Tibial nerve (tissue), 3 donors: ENCODE measurements at regions not wholly inside any gene's neighbourhood (a gene's known extent, or its start where the extent isn't known, plus 50 kb on each side); places are given as distances from the start of the nearest gene placed in this dataset.

Source experiments
- POLR2A ChIP-seq, 2 donors: fragments of 450-650 bp; IDR thresholded peaks; one replicate each; pipeline ENCODE4 v1.6.1; 2017; ENCODE audit warnings: antibody characterized with exemption in 2 of 2, mild to moderate bottlenecking in 2 of 2, moderate library complexity in 2 of 2
- TF ChIP-seq, protein P1 (sequence below), 5 experiments: fragments of 200-600 bp in 3 of 5; fragments of 450-650 bp in 2 of 5; sonication (generic) in 3 of 5; IDR thresholded peaks; one replicate each; pipeline ENCODE4 v1.5.1; 2016 to 2019; ENCODE audit warnings: antibody characterized with exemption in 5 of 5, mild to moderate bottlenecking in 3 of 5, moderate library complexity in 2 of 5

DNA sequence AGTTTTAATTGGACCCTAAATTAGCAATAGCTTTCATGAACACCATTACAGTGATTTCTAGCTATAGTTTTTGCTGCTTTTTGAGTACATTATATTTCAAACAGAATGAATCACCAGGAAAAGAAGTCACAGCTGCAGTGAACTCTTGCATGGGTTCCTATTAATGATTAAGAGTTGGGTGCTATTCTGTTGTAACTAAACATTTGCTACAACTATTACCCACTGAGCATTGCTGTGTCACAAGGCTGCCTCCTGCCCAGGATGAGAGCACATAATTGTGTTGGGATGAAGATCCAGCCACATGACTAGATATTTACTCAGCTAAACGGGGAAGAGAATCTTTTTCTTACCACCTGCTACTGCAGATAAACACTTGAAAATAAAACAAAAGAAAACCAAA, 152.7 kb downstream of the GXYLT1 start:
- TF ChIP-seq, protein P1, sequence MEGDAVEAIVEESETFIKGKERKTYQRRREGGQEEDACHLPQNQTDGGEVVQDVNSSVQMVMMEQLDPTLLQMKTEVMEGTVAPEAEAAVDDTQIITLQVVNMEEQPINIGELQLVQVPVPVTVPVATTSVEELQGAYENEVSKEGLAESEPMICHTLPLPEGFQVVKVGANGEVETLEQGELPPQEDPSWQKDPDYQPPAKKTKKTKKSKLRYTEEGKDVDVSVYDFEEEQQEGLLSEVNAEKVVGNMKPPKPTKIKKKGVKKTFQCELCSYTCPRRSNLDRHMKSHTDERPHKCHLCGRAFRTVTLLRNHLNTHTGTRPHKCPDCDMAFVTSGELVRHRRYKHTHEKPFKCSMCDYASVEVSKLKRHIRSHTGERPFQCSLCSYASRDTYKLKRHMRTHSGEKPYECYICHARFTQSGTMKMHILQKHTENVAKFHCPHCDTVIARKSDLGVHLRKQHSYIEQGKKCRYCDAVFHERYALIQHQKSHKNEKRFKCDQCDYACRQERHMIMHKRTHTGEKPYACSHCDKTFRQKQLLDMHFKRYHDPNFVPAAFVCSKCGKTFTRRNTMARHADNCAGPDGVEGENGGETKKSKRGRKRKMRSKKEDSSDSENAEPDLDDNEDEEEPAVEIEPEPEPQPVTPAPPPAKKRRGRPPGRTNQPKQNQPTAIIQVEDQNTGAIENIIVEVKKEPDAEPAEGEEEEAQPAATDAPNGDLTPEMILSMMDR (IDR thresholded peaks at IDR 0.05) = no peak
- no peak for TF ChIP-seq POLR2A (IDR thresholded peaks at IDR 0.05)
